Transverse colon (tissue), 4 donors: ENCODE measurements at regions not wholly inside any gene's neighbourhood (a gene's known extent, or its start where the extent isn't known, plus 50 kb on each side); places are given as distances from the start of the nearest gene placed in this dataset.

ENCODE experiments used
- DNase-seq: peaks from one replicate; pipeline ENCODE4 v3.0.0-alpha.2; 2019
- H3K27ac ChIP-seq, 4 donors: fragments of 200-600 bp; sonication (generic); 2 replicates each; pipeline ENCODE4 v1.5.1; 2016 to 2018; ENCODE audit warnings: inconsistent platforms in 4 of 4
- H3K27me3 ChIP-seq: fragments of 200-600 bp; sonication (generic); 2 replicates; pipeline ENCODE4 v1.5.1; 2017; ENCODE audit warnings: inconsistent platforms
- H3K36me3 ChIP-seq, 4 donors: fragments of 200-600 bp; sonication (generic); 2 replicates each; pipeline ENCODE4 v1.5.1; 2017 to 2019; ENCODE audit warnings: inconsistent platforms in 4 of 4
- H3K4me1 ChIP-seq, 4 donors: fragments of 200-600 bp; sonication (generic); 2 replicates each; pipeline ENCODE4 v1.5.1; 2017 to 2020; ENCODE audit warnings: inconsistent platforms in 4 of 4
- H3K4me3 ChIP-seq, 4 donors: fragments of 200-600 bp; sonication (generic); 1 replicate in 1 of 4; 2 replicates in 3 of 4; pipeline versions ENCODE4 v1.5.1 to v1.6.1; 2017 to 2019; ENCODE audit warnings: inconsistent platforms in 4 of 4
- H3K9me3 ChIP-seq, 2 donors: fragments of 200-600 bp; sonication (generic); 2 replicates each; pipeline ENCODE4 v1.5.1; 2017 to 2019; ENCODE audit warnings: inconsistent platforms in 2 of 2
- CTCF ChIP-seq, 5 experiments: fragments of 200-600 bp in 3 of 5; fragments of 450-650 bp in 2 of 5; sonication (generic) in 3 of 5; IDR thresholded peaks; 1 replicate in 2 of 5; 2 replicates in 3 of 5; pipeline ENCODE4 v1.5.1; 2016 to 2017; ENCODE audit warnings: antibody characterized with exemption in 5 of 5, inconsistent platforms in 3 of 5, mild to moderate bottlenecking in 2 of 5, moderate library complexity in 1 of 5
- EP300 ChIP-seq: sonication (generic); formaldehyde crosslinking; IDR thresholded peaks from one replicate; pipeline ENCODE4 v1.6.1; 2017; ENCODE audit warnings: antibody characterized with exemption, low read depth
- POLR2A ChIP-seq: fragments of 450-650 bp; IDR thresholded peaks from one replicate; pipeline ENCODE4 v1.6.1; 2016; ENCODE audit warnings: antibody characterized with exemption, mild to moderate bottlenecking, moderate library complexity
- POLR2AphosphoS5 ChIP-seq, 3 donors: sonication (generic); formaldehyde crosslinking; IDR thresholded peaks; one replicate each; pipeline ENCODE4 v1.6.1; 2016; ENCODE audit warnings: antibody characterized with exemption in 3 of 3
- WGBS, 2 donors: methylation state at CpG; one replicate each; pipeline ENCODE4 v1.1.5; 2018; ENCODE audit warnings: low coverage in 1 of 2; 5-methylcytosine and 5-hydroxymethylcytosine counted together
- in situ Hi-C, 4 donors: fragments of 200-750 bp; cut with MboI; loops; one replicate each; pipeline versions ENCODE4 v1.15.0 to v1.15.1; 2017; ENCODE audit warnings: low sequenced_read_pairs in 3 of 4, low pct_ligation_motif_present in 1 of 4, low pct_unique_long_range_greater_than_20kb in 1 of 4
- intact Hi-C: fragments of 100-400 bp; cut with DNase I; formaldehyde crosslinking; loops from one replicate; pipeline ENCODE4 v1.15.1; 2023; ENCODE audit warnings: low total_unique reads

- no peak for DNase-seq
- Histone ChIP-seq H3K27me3 (no peaks in the 10 kb centered on the region), H3K36me3 (no peaks in the 10 kb centered on the region), H3K9me3 (no peaks in the 10 kb centered on the region), H3K4me1 (peaks cover 0 to 13% (median 0%) of the 10 kb centered on the region in 4 donors), H3K4me3 (no peak overlapping the region), H3K27ac (no peak overlapping the region)
- in situ Hi-C loops = no loop called here
- intact Hi-C loops = no loop called here
- TF ChIP-seq POLR2A (no peak), EP300 (no peak), POLR2AphosphoS5 (IDR thresholded peaks at IDR 0.05) (no peak)
- 77 to 100% methylated on average over 1 of the region's 1 CpG for WGBS, 2 donors
Measured at GRCh38 chr7:46490406-46490805, 569.3 kb upstream of the IGFBP3 start.

- H3K27me3 ChIP-seq = no peaks in the 10 kb centered on the region
- peaks cover 0 to 13% (median 0%) of the 10 kb centered on the region in 4 donors for H3K4me1 ChIP-seq
- no peaks in the 10 kb centered on the region for H3K9me3 ChIP-seq
- in situ Hi-C loops = no loop called here
- intact Hi-C loops = no loop called here
- no peak overlapping the region for H3K4me3 ChIP-seq
- H3K27ac ChIP-seq = peak overlapping the region in 1 of 4 donors; percentile 10
- TF ChIP-seq CTCF (IDR thresholded peaks at IDR 0.05) = no peak
- TF ChIP-seq POLR2A = no peak
- no peak for TF ChIP-seq POLR2AphosphoS5 (IDR thresholded peaks at IDR 0.05)
- TF ChIP-seq EP300 = no peak
- H3K36me3 ChIP-seq = no peaks in the 10 kb centered on the region
- DNase-seq = no peak
Measured at GRCh38 chr7:46489106-46489505, 568.0 kb upstream of the IGFBP3 start.

- no peaks in the 10 kb centered on the region for H3K36me3 ChIP-seq
- no peak overlapping the region for H3K4me3 ChIP-seq
- no peaks in the 10 kb centered on the region for H3K9me3 ChIP-seq
- H3K27me3 ChIP-seq = no peaks in the 10 kb centered on the region
- peaks cover 0 to 13% (median 0%) of the 10 kb centered on the region in 4 donors for H3K4me1 ChIP-seq
- in situ Hi-C loops = no loop called here
- 20 to 26% methylated on average over 1 to 2 of the region's 2 CpGs for WGBS, 2 donors
- no peak for DNase-seq
- intact Hi-C loops = no loop called here
- peak overlapping the region in 1 of 4 donors; percentile 10 for H3K27ac ChIP-seq
- TF ChIP-seq POLR2AphosphoS5 (IDR thresholded peaks at IDR 0.05) = no peak
- TF ChIP-seq CTCF (IDR thresholded peaks at IDR 0.05) = no peak
- no peak for TF ChIP-seq EP300
- TF ChIP-seq POLR2A = no peak
Measured at GRCh38 chr7:46488607-46489006, 567.5 kb upstream of the IGFBP3 start.

- H3K36me3 ChIP-seq = no peaks in the 10 kb centered on the region
- no peak for TF ChIP-seq POLR2A
- no peak for TF ChIP-seq EP300
- TF ChIP-seq POLR2AphosphoS5 (IDR thresholded peaks at IDR 0.05) = no peak
- no peak for TF ChIP-seq CTCF (IDR thresholded peaks at IDR 0.05)
- peak overlapping the region in 1 of 4 donors; percentile 17 for H3K27ac ChIP-seq
- no peak overlapping the region for H3K4me3 ChIP-seq
- 49 to 55% methylated on average over 2 to 5 of the region's 5 CpGs for WGBS, 2 donors
- peaks cover 0 to 13% (median 0%) of the 10 kb centered on the region in 4 donors for H3K4me1 ChIP-seq
- peak; percentile 28 for DNase-seq
- in situ Hi-C loops (no loop called here), intact Hi-C loops (no loop called here)
- no peaks in the 10 kb centered on the region for H3K27me3 ChIP-seq
- no peaks in the 10 kb centered on the region for H3K9me3 ChIP-seq
Measured at GRCh38 chr7:46486256-46487206, 565.5 kb upstream of the IGFBP3 start.
